ENCODE measurements at regions not wholly inside any gene's neighbourhood (a gene's known extent, or its start where the extent isn't known, plus 50 kb on each side); places are given as distances from the start of the nearest gene placed in this dataset.

GRCh38 chr1:194164755-194165154 is 978.3 kb upstream of the B3GALT2 start:
- Histone ChIP-seq H3K27me3 (no peaks in the 10 kb centered on the region), H4K20me1 (ENCODE audit: insufficient read depth, poor library complexity, severe bottlenecking) (no peaks in the 10 kb centered on the region), H3K4me3 (no peak overlapping the region), H3K27ac (no peak overlapping the region), H3K9me2 (replicated peaks; ENCODE audit: insufficient read depth) (no peaks in the 10 kb centered on the region), H3K4me1 (ENCODE audit: insufficient read depth) (no peaks in the 10 kb centered on the region), H3K4me2 (no peak overlapping the region), H3K9me3 (ENCODE audit: low read depth) (no peaks in the 10 kb centered on the region), H2AFZ (no peak overlapping the region), H3K36me3 (replicated peaks; ENCODE audit: insufficient read depth, low read depth) (no peaks in the 10 kb centered on the region), H3K79me2 (no peaks in the 10 kb centered on the region)
- TF ChIP-seq CTCF (IDR thresholded peaks at IDR 0.05; ENCODE audit: poor library complexity) = no peak
- TF ChIP-seq EZH2phosphoT487 (IDR thresholded peaks at IDR 0.05; ENCODE audit: low read depth, severe bottlenecking, unreplicated experiment) = no peak
- no peak for TF ChIP-seq EZH2 (IDR thresholded peaks at IDR 0.05; ENCODE audit: borderline replicate concordance)
- no peak for DNase-seq (ENCODE audit: low spot score)
- WGBS (ENCODE audit: low lambda C conversion rate, missing lambda C conversion rate) = 94% methylated on average over 1 of the region's 1 CpG

GRCh38 chr1:194161591-194161990 is 975.2 kb upstream of the B3GALT2 start:
- no peak overlapping the region for H2AFZ ChIP-seq
- H3K4me2 ChIP-seq = no peak overlapping the region
- no peaks in the 10 kb centered on the region for H3K36me3 ChIP-seq (replicated peaks; ENCODE audit: insufficient read depth, low read depth)
- no peak for DNase-seq (ENCODE audit: low spot score)
- no peaks in the 10 kb centered on the region for H4K20me1 ChIP-seq (ENCODE audit: insufficient read depth, poor library complexity, severe bottlenecking)
- WGBS (ENCODE audit: low lambda C conversion rate, missing lambda C conversion rate) = 85% methylated on average over 1 of the region's 1 CpG
- no peaks in the 10 kb centered on the region for H3K4me1 ChIP-seq (ENCODE audit: insufficient read depth)
- no peaks in the 10 kb centered on the region for H3K79me2 ChIP-seq
- no peaks in the 10 kb centered on the region for H3K9me3 ChIP-seq (ENCODE audit: low read depth)
- H3K27ac ChIP-seq = no peak overlapping the region
- H3K9me2 ChIP-seq (replicated peaks; ENCODE audit: insufficient read depth) = no peaks in the 10 kb centered on the region
- H3K27me3 ChIP-seq = no peaks in the 10 kb centered on the region
- TF ChIP-seq CTCF (IDR thresholded peaks at IDR 0.05; ENCODE audit: poor library complexity) (no peak), EZH2 (IDR thresholded peaks at IDR 0.05; ENCODE audit: borderline replicate concordance) (no peak), EZH2phosphoT487 (IDR thresholded peaks at IDR 0.05; ENCODE audit: low read depth, severe bottlenecking, unreplicated experiment) (no peak)
- H3K4me3 ChIP-seq = no peak overlapping the region

DNA sequence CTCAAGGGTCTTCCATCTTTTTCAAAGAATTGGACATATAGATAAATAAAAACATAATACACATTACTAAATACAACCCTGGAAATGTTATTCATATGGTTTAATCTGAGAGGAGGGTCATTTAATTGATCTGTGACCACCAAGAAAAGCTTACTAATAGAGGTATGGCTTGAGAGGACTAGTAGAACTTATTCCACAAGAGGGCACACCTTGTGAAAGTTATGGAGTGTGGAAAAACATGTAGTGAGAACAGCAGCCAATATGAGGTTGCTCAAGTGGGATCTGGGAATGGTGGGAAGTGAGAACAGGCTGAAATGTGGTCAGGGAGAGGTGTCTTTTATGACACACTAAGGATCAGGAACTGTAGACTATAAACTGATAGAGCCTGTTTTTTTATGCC is 973.5 kb upstream of the B3GALT2 start:
- H3K9me3 ChIP-seq (ENCODE audit: low read depth) = no peaks in the 10 kb centered on the region
- DNase-seq (ENCODE audit: low spot score) = no peak
- H3K4me2 ChIP-seq = no peak overlapping the region
- H3K4me3 ChIP-seq = no peak overlapping the region
- TF ChIP-seq CTCF (IDR thresholded peaks at IDR 0.05; ENCODE audit: poor library complexity) (peak; percentile 24), EZH2phosphoT487 (IDR thresholded peaks at IDR 0.05; ENCODE audit: low read depth, severe bottlenecking, unreplicated experiment) (no peak), EZH2 (IDR thresholded peaks at IDR 0.05; ENCODE audit: borderline replicate concordance) (no peak)
- no peaks in the 10 kb centered on the region for H3K27me3 ChIP-seq
- H4K20me1 ChIP-seq (ENCODE audit: insufficient read depth, poor library complexity, severe bottlenecking) = no peaks in the 10 kb centered on the region
- H3K27ac ChIP-seq = no peak overlapping the region
- H3K4me1 ChIP-seq (ENCODE audit: insufficient read depth) = no peaks in the 10 kb centered on the region
- no peaks in the 10 kb centered on the region for H3K9me2 ChIP-seq (replicated peaks; ENCODE audit: insufficient read depth)
- no peaks in the 10 kb centered on the region for H3K79me2 ChIP-seq
- H3K36me3 ChIP-seq (replicated peaks; ENCODE audit: insufficient read depth, low read depth) = no peaks in the 10 kb centered on the region
- H2AFZ ChIP-seq = no peak overlapping the region

- H3K4me1 ChIP-seq (ENCODE audit: insufficient read depth) = no peaks in the 10 kb centered on the region
- no peak overlapping the region for H3K4me3 ChIP-seq
- no peak overlapping the region for H2AFZ ChIP-seq
- no peaks in the 10 kb centered on the region for H3K79me2 ChIP-seq
- WGBS (ENCODE audit: low lambda C conversion rate, missing lambda C conversion rate) = 79% methylated on average over 3 of the region's 3 CpGs
- H3K9me3 ChIP-seq (ENCODE audit: low read depth) = no peaks in the 10 kb centered on the region
- DNase-seq (ENCODE audit: low spot score) = no peak
- no peak overlapping the region for H3K27ac ChIP-seq
- H3K36me3 ChIP-seq (replicated peaks; ENCODE audit: insufficient read depth, low read depth) = no peaks in the 10 kb centered on the region
- TF ChIP-seq EZH2 (IDR thresholded peaks at IDR 0.05; ENCODE audit: borderline replicate concordance) = no peak
- no peak for TF ChIP-seq CTCF (IDR thresholded peaks at IDR 0.05; ENCODE audit: poor library complexity)
- TF ChIP-seq EZH2phosphoT487 (IDR thresholded peaks at IDR 0.05; ENCODE audit: low read depth, severe bottlenecking, unreplicated experiment) = no peak
- no peaks in the 10 kb centered on the region for H4K20me1 ChIP-seq (ENCODE audit: insufficient read depth, poor library complexity, severe bottlenecking)
- no peaks in the 10 kb centered on the region for H3K27me3 ChIP-seq
- no peaks in the 10 kb centered on the region for H3K9me2 ChIP-seq (replicated peaks; ENCODE audit: insufficient read depth)
- no peak overlapping the region for H3K4me2 ChIP-seq
Measured at GRCh38 chr1:194155962-194156361, 969.5 kb upstream of the B3GALT2 start.
